Stimulated activated naive CD8-positive, alpha-beta T cell treated with anti-CD3 and anti-CD28 coated beads, Interleukin-15, amount 100 ng/mL, for 72 hours (primary cell): ENCODE measurements at regions not wholly inside any gene's neighbourhood (a gene's known extent, or its start where the extent isn't known, plus 50 kb on each side); places are given as distances from the start of the nearest gene placed in this dataset.

Experiments used
- ATAC-seq: fragments of 150-1000 bp; cut with Tn5 transposase; 2 replicates; pipeline ENCODE4 v1.10.0; 2021; ENCODE audit warnings: mild to moderate bottlenecking, moderate library complexity
- DNase-seq, 2 donors: peaks; one replicate each; pipeline ENCODE4 v3.0.0; 2021 to 2022
- H3K27ac Mint-ChIP-seq, 2 donors: one replicate each; pipeline ENCODE4 v1.8.0; 2022; ENCODE audit warnings: mild to moderate bottlenecking in 2 of 2, mixed read lengths in 2 of 2, moderate library complexity in 2 of 2
- H3K27me3 Mint-ChIP-seq: one replicate; pipeline ENCODE4 v1.8.0; 2022; ENCODE audit warnings: mixed read lengths
- H3K4me1 Mint-ChIP-seq: one replicate; pipeline ENCODE4 v1.8.0; 2022; ENCODE audit warnings: mild to moderate bottlenecking, mixed read lengths
- H3K4me3 Mint-ChIP-seq, 2 donors: one replicate each; pipeline ENCODE4 v1.8.0; 2022; ENCODE audit warnings: mild to moderate bottlenecking in 2 of 2, mixed read lengths in 2 of 2, moderate library complexity in 1 of 2
- H3K9me3 Mint-ChIP-seq, 2 donors: one replicate each; pipeline ENCODE4 v1.8.0; 2022; ENCODE audit warnings: mixed read lengths in 2 of 2

- ATAC-seq (no peak), DNase-seq (no peak)
- Mint-ChIP-seq H3K4me1 (no peaks in the 10 kb centered on the region), H3K4me3 (no peak overlapping the region), H3K27ac (no peak overlapping the region), H3K9me3 (peaks cover 5 to 11% of the 10 kb centered on the region in 2 donors), H3K27me3 (no peaks in the 10 kb centered on the region)
These were observed 364.3 kb upstream of the DDHD1 start for GRCh38 chr14:53517270-53517960.

GRCh38 chr14:53516261-53516774 is 363.2 kb upstream of the DDHD1 start:
- DNase-seq: no peak
- no peak overlapping the region for H3K4me3 Mint-ChIP-seq
- ATAC-seq: no peak
- H3K9me3 Mint-ChIP-seq: peaks cover 4 to 6% of the 10 kb centered on the region in 2 donors
- no peak overlapping the region for H3K27ac Mint-ChIP-seq
- no peaks in the 10 kb centered on the region for H3K27me3 Mint-ChIP-seq
- H3K4me1 Mint-ChIP-seq: no peaks in the 10 kb centered on the region

- ATAC-seq: no peak
These were observed 362.2 kb upstream of the DDHD1 start for GRCh38 chr14:53515276-53515675.

DNA sequence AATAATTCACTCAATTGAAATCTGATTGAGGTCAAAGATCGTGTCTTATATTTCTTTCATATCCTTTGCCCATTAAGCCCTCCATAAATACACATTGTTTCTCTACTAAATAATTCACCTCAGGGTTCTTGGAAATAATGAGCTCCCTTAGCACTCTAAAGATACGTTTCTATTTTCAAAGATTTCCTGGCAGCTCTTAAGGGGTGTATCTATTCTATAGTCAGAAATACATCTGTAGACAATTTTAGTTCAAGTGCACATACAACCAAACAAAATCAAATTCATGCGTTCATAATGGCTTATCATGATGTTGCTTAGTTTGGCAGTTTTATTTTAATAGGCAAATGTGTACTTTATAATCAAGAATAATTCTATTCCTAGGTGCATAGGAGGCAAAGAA is 361.1 kb upstream of the DDHD1 start:
- Mint-ChIP-seq H3K27me3 (no peaks in the 10 kb centered on the region), H3K9me3 (peaks cover 0 to 6% of the 10 kb centered on the region in 2 donors), H3K27ac (no peak overlapping the region), H3K4me1 (no peaks in the 10 kb centered on the region), H3K4me3 (no peak overlapping the region)
- DNase-seq (no peak), ATAC-seq (no peak)

More at GRCh38 chr14:53515276-53515675, 362.2 kb upstream of the DDHD1 start:
- Mint-ChIP-seq H3K27me3 (no peaks in the 10 kb centered on the region), H3K27ac (no peak overlapping the region), H3K9me3 (peaks cover 0 to 6% of the 10 kb centered on the region in 2 donors), H3K4me1 (no peaks in the 10 kb centered on the region), H3K4me3 (no peak overlapping the region)
- no peak for DNase-seq

- Mint-ChIP-seq H3K9me3 (peaks cover 11% of the 10 kb centered on the region in 2 donors), H3K4me1 (no peaks in the 10 kb centered on the region), H3K27me3 (no peaks in the 10 kb centered on the region), H3K4me3 (no peak overlapping the region), H3K27ac (no peak overlapping the region)
- ATAC-seq (no peak), DNase-seq (no peak)
These were observed 357.3 kb upstream of the DDHD1 start for GRCh38 chr14:53510281-53510912.

- H3K27ac Mint-ChIP-seq: no peak overlapping the region
- ATAC-seq (no peak), DNase-seq (no peak)
- no peaks in the 10 kb centered on the region for H3K27me3 Mint-ChIP-seq
- H3K4me3 Mint-ChIP-seq: no peak overlapping the region
- no peaks in the 10 kb centered on the region for H3K4me1 Mint-ChIP-seq
- H3K9me3 Mint-ChIP-seq: peaks cover 16 to 18% of the 10 kb centered on the region in 2 donors
These were observed 356.4 kb upstream of the DDHD1 start for GRCh38 chr14:53509276-53510244.

DNA sequence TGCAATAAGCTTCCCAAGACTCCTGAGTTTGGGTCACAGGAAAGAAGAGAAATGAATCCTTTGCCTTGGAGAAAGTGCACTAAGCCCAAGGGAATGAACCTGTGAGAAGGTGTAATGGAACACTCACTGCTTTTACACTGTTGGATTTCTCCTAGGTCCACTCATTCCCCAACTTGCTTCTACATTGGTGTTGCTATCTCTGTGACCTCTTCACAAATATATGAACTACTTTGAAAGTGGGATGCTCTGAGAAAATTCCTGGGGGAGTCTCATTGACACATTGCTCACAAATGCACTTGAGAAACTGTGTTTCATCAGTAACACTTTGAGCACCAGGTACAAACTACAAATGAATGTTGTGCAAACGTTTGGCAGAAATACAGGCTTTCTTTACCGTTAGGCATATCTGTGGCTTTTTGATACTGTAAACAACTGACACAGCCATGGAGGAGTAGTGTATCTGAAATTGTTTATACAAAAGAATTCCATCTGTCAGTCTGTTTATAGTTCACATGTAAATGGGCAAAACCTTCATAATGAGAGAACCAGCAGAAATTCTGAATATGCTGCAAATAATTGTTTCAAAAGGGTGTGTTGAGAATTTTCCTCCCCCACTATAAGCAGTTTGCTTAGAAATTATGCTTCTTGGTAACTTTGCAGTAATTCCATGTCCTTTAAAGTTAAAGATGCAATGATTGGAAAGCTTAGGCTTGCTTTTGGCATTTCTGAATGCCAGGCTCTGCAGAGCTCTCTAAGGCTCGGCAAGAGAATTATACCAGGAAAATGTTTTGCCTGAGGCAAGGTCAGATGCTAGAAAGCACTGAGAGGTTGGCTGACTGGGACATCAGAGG is 348.5 kb upstream of the DDHD1 start:
- H3K27me3 Mint-ChIP-seq: no peaks in the 10 kb centered on the region
- H3K27ac Mint-ChIP-seq: no peak overlapping the region
- ATAC-seq: no peak
- H3K4me1 Mint-ChIP-seq: no peaks in the 10 kb centered on the region
- no peak for DNase-seq
- H3K4me3 Mint-ChIP-seq: no peak overlapping the region
- peaks cover 24 to 33% of the 10 kb centered on the region in 2 donors for H3K9me3 Mint-ChIP-seq

DNA sequence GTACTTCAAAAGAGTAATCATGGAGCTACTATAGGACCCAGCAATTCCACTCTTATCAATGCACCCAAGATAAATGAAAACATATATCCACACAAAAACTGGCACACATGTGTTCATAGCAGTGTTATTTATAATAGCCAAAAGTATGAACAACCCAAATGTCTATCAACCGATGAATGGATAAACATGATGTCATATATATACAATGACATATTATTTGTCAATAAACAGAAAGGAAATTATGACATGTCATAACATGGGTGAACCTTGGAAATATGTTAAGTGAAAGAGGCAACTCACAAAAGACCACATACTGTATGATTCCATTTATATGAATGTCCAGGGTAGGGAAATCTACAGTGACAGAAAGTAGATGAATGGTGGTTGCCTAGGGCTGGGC is 347.1 kb upstream of the DDHD1 start:
- no peak for ATAC-seq
- H3K4me3 Mint-ChIP-seq: no peak overlapping the region

DNA sequence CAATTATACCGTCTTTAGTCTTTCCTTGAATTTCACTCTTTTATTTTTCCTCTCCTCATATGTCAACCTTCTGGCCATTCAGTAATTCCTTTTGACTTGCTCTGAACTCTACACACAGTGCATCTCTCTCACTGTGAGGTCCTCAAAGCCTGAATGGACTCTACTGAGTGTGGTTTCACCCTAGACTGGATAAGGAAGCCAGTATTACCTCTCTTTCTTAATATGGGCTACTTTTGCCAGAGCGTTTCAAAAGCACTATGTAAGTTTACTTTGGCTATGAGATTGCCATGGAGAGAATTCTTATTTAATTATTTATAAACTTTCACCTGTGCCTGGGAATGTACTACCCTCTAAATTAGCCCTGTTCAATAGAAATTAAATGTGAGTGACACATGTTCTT is 343.5 kb upstream of the DDHD1 start:
- H3K27ac Mint-ChIP-seq: no peak overlapping the region
- no peak for ATAC-seq
- no peak overlapping the region for H3K4me3 Mint-ChIP-seq
- H3K4me1 Mint-ChIP-seq: no peaks in the 10 kb centered on the region
- H3K27me3 Mint-ChIP-seq: no peaks in the 10 kb centered on the region
- DNase-seq: no peak
- H3K9me3 Mint-ChIP-seq: peaks cover 0 to 4% of the 10 kb centered on the region in 2 donors

More for the DNA sequence above, 347.1 kb upstream of the DDHD1 start:
- DNase-seq: no peak
- Mint-ChIP-seq H3K4me1 (no peaks in the 10 kb centered on the region), H3K27me3 (no peaks in the 10 kb centered on the region), H3K9me3 (peaks cover 20 to 22% of the 10 kb centered on the region in 2 donors), H3K27ac (no peak overlapping the region)

- ATAC-seq (no peak), DNase-seq (no peak)
- Mint-ChIP-seq H3K9me3 (peaks cover 0 to 4% of the 10 kb centered on the region in 2 donors), H3K27me3 (no peaks in the 10 kb centered on the region), H3K4me3 (no peak overlapping the region), H3K27ac (no peak overlapping the region), H3K4me1 (no peaks in the 10 kb centered on the region)
These were observed 342.8 kb upstream of the DDHD1 start for GRCh38 chr14:53495846-53496343.

DNA sequence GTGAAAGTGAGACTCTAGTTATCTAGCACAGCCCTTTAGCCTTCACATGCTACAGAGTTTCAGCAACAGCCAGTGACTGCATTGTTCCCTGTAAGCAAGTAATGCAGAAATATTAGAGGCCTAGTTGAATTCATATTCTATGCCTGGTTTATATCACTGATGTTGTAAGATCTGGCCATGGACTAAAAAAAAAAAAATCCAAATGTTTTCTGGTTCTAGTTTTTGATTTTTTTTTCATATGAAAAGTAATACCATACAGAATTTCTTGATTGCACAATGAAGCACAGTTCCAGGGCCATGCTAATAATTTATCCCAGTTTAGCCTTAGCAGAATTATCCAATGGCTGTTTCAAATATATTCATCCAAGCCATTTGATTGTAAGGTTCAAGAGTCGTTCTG is 341.5 kb upstream of the DDHD1 start:
- DNase-seq (no peak), ATAC-seq (no peak)
- Mint-ChIP-seq H3K4me3 (no peak overlapping the region), H3K27me3 (no peaks in the 10 kb centered on the region), H3K4me1 (no peaks in the 10 kb centered on the region), H3K27ac (no peak overlapping the region), H3K9me3 (peaks cover 0 to 4% of the 10 kb centered on the region in 2 donors)

DNA sequence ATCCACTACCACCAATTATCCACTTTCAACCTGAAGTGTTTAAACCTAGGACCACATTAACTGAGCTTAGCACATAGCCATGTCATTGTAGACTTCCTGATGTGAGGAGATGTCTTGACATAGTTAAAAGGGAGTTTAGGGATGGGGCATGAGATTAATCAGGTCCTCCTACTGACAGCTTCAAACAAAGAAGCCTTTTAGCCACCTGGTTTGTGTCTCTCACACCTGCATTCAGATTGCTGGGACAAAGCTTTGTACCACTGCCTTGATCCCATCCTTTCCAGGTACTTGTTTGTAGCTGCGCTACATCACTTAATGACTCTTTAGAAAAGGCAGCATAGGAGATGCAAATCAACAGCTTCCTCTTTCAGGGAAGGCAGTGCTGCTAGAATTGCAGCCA is 340.7 kb upstream of the DDHD1 start:
- Mint-ChIP-seq H3K4me3 (no peak overlapping the region), H3K9me3 (peaks cover 0 to 3% of the 10 kb centered on the region in 2 donors), H3K27me3 (no peaks in the 10 kb centered on the region), H3K27ac (no peak overlapping the region), H3K4me1 (no peaks in the 10 kb centered on the region)
- ATAC-seq (no peak), DNase-seq (no peak)

DNA sequence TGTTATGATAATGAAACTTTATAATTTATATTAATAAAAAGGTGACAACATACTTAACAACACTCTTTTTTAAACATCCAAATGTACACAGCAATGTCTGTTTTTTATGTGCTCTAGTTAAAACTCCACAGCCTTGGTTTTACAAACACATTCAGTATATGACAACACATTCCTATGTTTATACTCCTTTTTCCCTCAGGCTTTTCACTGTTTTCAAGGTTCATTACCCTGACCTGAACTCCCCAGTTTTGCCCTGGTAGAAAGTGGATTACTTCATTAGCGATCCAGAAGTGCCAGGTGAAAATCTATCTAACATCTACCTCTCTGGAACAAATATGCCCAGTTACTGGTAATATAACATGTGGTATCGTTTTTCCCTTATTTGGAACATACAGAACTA is 340.2 kb upstream of the DDHD1 start:
- no peak for ATAC-seq
- no peaks in the 10 kb centered on the region for H3K4me1 Mint-ChIP-seq
- H3K27me3 Mint-ChIP-seq: no peaks in the 10 kb centered on the region
- no peak overlapping the region for H3K4me3 Mint-ChIP-seq
- H3K27ac Mint-ChIP-seq: no peak overlapping the region
- no peak for DNase-seq
- H3K9me3 Mint-ChIP-seq: no peaks in the 10 kb centered on the region

DNA sequence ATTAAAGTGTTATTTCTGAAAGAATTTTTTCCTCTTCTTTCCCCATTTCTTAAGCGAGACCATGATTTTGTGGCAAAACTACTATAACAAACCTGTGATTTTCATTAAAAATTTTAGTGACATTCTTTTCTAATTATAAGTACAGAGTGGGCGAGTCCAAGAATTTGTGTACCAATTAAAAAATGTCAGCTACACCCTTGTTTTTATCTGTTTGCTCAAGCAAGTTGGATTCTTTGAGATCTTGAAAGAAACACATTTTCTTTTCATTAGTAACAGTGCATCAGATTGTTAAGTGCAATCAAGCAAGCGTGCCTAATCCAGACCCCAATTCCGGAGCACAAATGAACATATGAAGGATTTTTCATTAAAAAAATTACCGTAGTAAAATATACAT is 338.8 kb upstream of the DDHD1 start:
- H3K4me1 Mint-ChIP-seq: no peaks in the 10 kb centered on the region
- no peak overlapping the region for H3K4me3 Mint-ChIP-seq
- peaks cover 0 to 4% of the 10 kb centered on the region in 2 donors for H3K9me3 Mint-ChIP-seq
- H3K27me3 Mint-ChIP-seq: no peaks in the 10 kb centered on the region
- no peak overlapping the region for H3K27ac Mint-ChIP-seq
- DNase-seq: no peak
- ATAC-seq: no peak
